A673 (cell line): ENCODE measurements at regions not wholly inside any gene's neighbourhood (a gene's known extent, or its start where the extent isn't known, plus 50 kb on each side); places are given as distances from the start of the nearest gene placed in this dataset.

ENCODE experiments used
- BruUV-seq: library from RNA; stranded (reverse); fragments of 400-500 nt; replicated peaks from 2 replicates; lab custom pipeline; 2021; lab: Mats Ljungman, UMichigan
- CTCF ChIA-PET: fragments of 300-600 bp; sonication (Branson Sonifier 250); formaldehyde crosslinking; loops from one replicate; lab custom pipeline; 2022; ENCODE audit warnings: antibody characterized with exemption; lab: Charles Lee
- POLR2A ChIA-PET: fragments of 300-600 bp; sonication (Branson Sonifier 250); formaldehyde crosslinking; loops from one replicate; lab custom pipeline; 2022; ENCODE audit warnings: antibody characterized with exemption; ENCODE audit not compliant: low non-redundant PET; lab: Charles Lee
- DNase-seq: peaks from one replicate; pipeline ENCODE4 v3.0.0-alpha.2; 2015; ENCODE audit warnings: low spot score
- H3K27ac ChIP-seq: fragments of 200-600 bp; sonication (generic); 2 replicates; pipeline ENCODE4 v1.5.1; 2016; ENCODE audit warnings: mixed run types, low read depth, mild to moderate bottlenecking, mixed read lengths, antibody characterized with exemption, low read length; ENCODE audit not compliant: poor library complexity, severe bottlenecking
- H3K27me3 ChIP-seq: fragments of 200-600 bp; sonication (generic); replicated peaks from 2 replicates; pipeline ENCODE4 v1.6.1; 2017; ENCODE audit warnings: mixed run types, low read depth, mild to moderate bottlenecking, mixed read lengths, antibody characterized with exemption, low read length; ENCODE audit not compliant: insufficient read depth, poor library complexity
- H3K36me3 ChIP-seq: fragments of 200-600 bp; sonication (generic); 2 replicates; pipeline ENCODE4 v1.6.1; 2016; ENCODE audit warnings: mixed run types, mild to moderate bottlenecking, mixed read lengths, antibody characterized with exemption, low read length; ENCODE audit not compliant: insufficient read depth, poor library complexity, severe bottlenecking
- H3K4me1 ChIP-seq: fragments of 200-600 bp; sonication (generic); 2 replicates; pipeline ENCODE4 v1.6.1; 2017; ENCODE audit warnings: mixed run types, mild to moderate bottlenecking, mixed read lengths, antibody characterized with exemption, low read length; ENCODE audit not compliant: insufficient read depth, poor library complexity, severe bottlenecking
- H3K4me3 ChIP-seq: fragments of 200-600 bp; sonication (generic); 2 replicates; pipeline ENCODE4 v1.5.1; 2016; ENCODE audit warnings: low read depth, mixed run types, mild to moderate bottlenecking, mixed read lengths, low read length; ENCODE audit not compliant: poor library complexity, severe bottlenecking
- H3K9me3 ChIP-seq: fragments of 200-600 bp; sonication (generic); 2 replicates; pipeline ENCODE4 v1.6.1; 2016; ENCODE audit warnings: mixed run types, low read depth, mild to moderate bottlenecking, mixed read lengths, antibody characterized with exemption, low read length; ENCODE audit not compliant: poor library complexity, severe bottlenecking
- EZH2 ChIP-seq: fragments of 200-600 bp; sonication (generic); IDR thresholded peaks from 2 replicates; pipeline ENCODE4 v1.6.1; 2017; ENCODE audit warnings: borderline replicate concordance, low read depth, mild to moderate bottlenecking, mixed read lengths, antibody characterized with exemption, low read length; ENCODE audit not compliant: poor library complexity, severe bottlenecking
- intact Hi-C: fragments of 100-400 bp; cut with micrococcal nuclease; formaldehyde crosslinking; loops from one replicate; pipeline ENCODE4 v1.10.0; 2022; ENCODE audit not compliant: unreplicated experiment
- TF ChIP-seq, protein P1 (sequence below): fragments of 300-800, 200-600 bp; sonication (generic); conservative IDR thresholded peaks from 2 replicates; pipeline ENCODE4 v1.5.1; 2017; ENCODE audit warnings: low read depth, mild to moderate bottlenecking, antibody characterized with exemption, low read length, moderate library complexity, mixed read lengths

DNA sequence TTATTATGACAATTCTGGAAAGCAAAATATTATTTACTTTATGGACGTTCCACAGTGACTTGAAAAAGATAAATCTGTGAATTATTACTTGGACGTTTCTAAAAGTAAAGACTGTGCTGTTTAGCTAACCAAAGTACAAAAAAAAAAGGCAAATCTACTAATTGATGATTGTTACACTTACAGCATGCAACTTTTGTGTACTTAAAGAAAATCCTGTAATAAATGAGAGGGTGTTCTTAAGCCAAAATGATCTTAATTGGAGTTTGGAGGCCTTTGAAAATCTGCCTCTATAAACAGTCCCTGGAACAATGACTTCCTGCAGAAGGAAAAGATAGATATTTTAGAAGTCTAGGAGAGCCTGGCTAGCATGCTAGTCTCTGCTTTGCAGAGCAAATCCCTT is 434.0 kb upstream of the SYT1 start:
- no peak overlapping the region for H3K4me3 ChIP-seq
- intact Hi-C loops: no loop called here
- H3K27me3 ChIP-seq: no peaks in the 10 kb centered on the region
- no TSS peak for BruUV-seq
- ChIA-PET POLR2A (no interaction called here), CTCF (no interaction called here)
- no peaks in the 10 kb centered on the region for H3K36me3 ChIP-seq
- no peak for DNase-seq
- H3K4me1 ChIP-seq: no peaks in the 10 kb centered on the region
- H3K9me3 ChIP-seq: no peaks in the 10 kb centered on the region
- TF ChIP-seq, protein P1, sequence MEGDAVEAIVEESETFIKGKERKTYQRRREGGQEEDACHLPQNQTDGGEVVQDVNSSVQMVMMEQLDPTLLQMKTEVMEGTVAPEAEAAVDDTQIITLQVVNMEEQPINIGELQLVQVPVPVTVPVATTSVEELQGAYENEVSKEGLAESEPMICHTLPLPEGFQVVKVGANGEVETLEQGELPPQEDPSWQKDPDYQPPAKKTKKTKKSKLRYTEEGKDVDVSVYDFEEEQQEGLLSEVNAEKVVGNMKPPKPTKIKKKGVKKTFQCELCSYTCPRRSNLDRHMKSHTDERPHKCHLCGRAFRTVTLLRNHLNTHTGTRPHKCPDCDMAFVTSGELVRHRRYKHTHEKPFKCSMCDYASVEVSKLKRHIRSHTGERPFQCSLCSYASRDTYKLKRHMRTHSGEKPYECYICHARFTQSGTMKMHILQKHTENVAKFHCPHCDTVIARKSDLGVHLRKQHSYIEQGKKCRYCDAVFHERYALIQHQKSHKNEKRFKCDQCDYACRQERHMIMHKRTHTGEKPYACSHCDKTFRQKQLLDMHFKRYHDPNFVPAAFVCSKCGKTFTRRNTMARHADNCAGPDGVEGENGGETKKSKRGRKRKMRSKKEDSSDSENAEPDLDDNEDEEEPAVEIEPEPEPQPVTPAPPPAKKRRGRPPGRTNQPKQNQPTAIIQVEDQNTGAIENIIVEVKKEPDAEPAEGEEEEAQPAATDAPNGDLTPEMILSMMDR: no peak
- TF ChIP-seq EZH2: no peak
- H3K27ac ChIP-seq: no peak overlapping the region

DNA sequence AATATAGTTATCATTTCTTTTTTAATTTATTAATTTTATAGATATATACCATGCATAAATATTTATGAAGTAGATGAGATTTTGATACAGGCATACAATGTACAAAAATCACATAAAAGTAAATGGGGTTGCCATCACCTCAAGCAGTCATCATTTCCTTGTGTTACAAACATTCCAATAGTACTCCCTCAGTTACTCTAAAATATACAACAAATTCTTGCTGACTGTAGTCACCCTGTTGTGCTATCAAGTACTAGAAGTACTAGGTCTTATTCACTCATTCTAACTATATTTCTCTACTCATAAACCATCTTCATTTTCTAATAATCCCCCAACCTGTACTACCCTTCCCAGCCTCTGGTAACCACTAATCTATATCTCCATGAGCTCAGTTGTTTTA is 432.6 kb upstream of the SYT1 start:
- ChIA-PET CTCF (no interaction called here), POLR2A (no interaction called here)
- H3K27ac ChIP-seq: no peak overlapping the region
- H3K4me3 ChIP-seq: no peak overlapping the region
- no peak for DNase-seq
- no peaks in the 10 kb centered on the region for H3K4me1 ChIP-seq
- no peaks in the 10 kb centered on the region for H3K27me3 ChIP-seq
- H3K9me3 ChIP-seq: no peaks in the 10 kb centered on the region
- TF ChIP-seq, protein P1: no peak
- no peak for TF ChIP-seq EZH2
- no TSS peak for BruUV-seq
- H3K36me3 ChIP-seq: no peaks in the 10 kb centered on the region
- intact Hi-C loops: no loop called here

DNA sequence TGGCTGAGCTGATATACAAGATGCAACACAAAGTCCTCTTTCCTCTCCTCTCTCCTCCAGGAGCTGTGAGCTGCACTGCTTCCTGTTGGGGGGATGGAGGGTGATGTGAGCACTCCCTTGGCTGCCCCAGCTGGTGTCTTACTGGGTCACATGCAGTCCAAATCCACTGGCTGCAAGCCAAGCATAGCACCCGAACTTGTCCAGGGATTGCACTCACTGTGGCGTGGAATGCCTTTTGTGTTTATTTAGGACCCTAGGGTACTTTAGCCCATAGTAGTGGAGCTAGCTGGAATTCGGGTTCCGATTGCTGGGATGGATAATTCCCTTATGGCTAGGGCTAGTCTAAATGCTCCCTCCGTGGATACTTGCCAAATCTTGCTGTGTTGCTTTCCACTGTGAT is 424.9 kb upstream of the SYT1 start:
- ChIA-PET CTCF (no interaction called here), POLR2A (no interaction called here)
- Histone ChIP-seq H3K27ac (no peak overlapping the region), H3K9me3 (peaks cover 5% of the 10 kb centered on the region), H3K4me1 (no peaks in the 10 kb centered on the region), H3K27me3 (no peaks in the 10 kb centered on the region), H3K36me3 (no peaks in the 10 kb centered on the region), H3K4me3 (no peak overlapping the region)
- no peak for TF ChIP-seq EZH2
- TF ChIP-seq, protein P1: no peak
- intact Hi-C loops: no loop called here
- DNase-seq: no peak
- BruUV-seq: no TSS peak
